SH-SY5Y (cell line): ENCODE measurements at regions not wholly inside any gene's neighbourhood (a gene's known extent, or its start where the extent isn't known, plus 50 kb on each side); places are given as distances from the start of the nearest gene placed in this dataset.

Experiments used
- GATA2 ChIP-seq: IDR thresholded peaks from 2 replicates; pipeline ENCODE4 v1.6.1; 2011; ENCODE audit warnings: mild to moderate bottlenecking, low read depth, low read length
- GATA3 ChIP-seq: IDR thresholded peaks from 2 replicates; pipeline ENCODE4 v1.6.1; 2011; ENCODE audit warnings: low read depth, mild to moderate bottlenecking, low read length, moderate library complexity

DNA sequence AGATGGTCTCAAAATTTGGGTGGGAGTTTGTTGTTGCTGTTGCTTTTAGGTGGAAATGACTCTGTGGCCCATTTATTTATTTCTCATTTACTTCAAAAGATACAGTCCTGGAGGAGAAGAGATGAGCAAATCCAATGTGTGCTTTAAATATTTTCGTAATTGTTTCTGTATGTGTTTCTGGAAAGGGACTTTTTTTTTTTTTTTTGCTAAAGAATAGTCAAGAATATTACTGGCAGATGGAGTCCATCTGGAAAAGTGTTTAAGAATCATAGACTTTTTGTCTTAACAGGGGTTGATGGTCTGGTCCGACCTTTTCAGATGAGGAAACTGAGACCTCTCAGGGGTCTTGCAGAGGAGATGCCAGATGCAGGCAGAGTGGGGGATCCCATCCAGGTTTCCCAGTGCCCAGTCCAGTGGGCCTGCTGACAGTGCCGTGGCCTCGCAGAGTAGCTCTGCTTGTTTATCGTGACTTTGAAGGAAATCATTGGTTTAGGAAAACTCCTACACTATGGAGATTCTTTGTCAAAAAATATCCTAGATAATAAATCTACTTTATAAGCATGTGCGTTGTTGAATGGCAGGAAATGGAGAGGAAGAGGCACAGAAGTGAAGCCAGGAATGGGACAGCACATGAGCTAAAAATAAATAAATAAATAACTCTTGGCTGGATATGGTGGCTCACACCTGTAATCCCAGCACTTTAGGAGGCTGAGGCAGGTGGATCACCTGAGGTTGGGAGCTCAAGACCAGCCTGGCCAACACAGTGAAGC is 164.3 kb upstream of the SVIL start:
- no peak for TF ChIP-seq GATA2
- no peak for TF ChIP-seq GATA3
